Panc1 (cell line): ENCODE measurements at regions not wholly inside any gene's neighbourhood (a gene's known extent, or its start where the extent isn't known, plus 50 kb on each side); places are given as distances from the start of the nearest gene placed in this dataset.

Source experiments
- POLR2AphosphoS5 ChIP-seq: IDR thresholded peaks from 2 replicates; pipeline ENCODE4 v1.6.1; 2012; ENCODE audit warnings: mild to moderate bottlenecking, low read depth, low read length, moderate library complexity
- TF ChIP-seq, protein P1 (sequence below): fragments of 450-650 bp; IDR thresholded peaks from 2 replicates; pipeline ENCODE4 v1.5.1; 2017; ENCODE audit warnings: mild to moderate bottlenecking

DNA sequence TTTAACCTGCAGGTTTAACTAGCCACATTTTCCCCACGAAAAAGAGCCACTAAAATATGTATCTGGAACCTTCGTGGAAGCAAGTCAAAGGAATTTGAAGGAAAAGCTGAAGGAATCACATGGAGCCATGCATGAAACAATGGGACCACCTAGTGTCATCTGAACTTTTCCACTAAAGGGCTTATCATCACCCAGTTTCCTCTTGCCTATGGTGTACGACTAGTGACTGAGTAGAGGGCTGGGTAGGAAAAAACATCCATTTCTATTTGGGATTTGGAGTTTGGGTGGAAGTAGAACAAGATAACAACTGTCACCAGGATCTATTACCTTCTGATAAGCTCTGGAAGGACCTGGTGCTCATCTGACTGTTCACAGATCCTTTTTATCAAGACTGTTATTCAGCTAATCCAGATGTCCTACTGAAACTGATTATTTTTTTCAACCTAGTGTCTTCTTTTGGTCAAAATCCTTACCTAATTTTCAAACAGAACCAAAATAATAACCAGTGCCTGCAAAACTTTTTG, 153.2 kb upstream of the COL1A2 start:
- TF ChIP-seq, protein P1, sequence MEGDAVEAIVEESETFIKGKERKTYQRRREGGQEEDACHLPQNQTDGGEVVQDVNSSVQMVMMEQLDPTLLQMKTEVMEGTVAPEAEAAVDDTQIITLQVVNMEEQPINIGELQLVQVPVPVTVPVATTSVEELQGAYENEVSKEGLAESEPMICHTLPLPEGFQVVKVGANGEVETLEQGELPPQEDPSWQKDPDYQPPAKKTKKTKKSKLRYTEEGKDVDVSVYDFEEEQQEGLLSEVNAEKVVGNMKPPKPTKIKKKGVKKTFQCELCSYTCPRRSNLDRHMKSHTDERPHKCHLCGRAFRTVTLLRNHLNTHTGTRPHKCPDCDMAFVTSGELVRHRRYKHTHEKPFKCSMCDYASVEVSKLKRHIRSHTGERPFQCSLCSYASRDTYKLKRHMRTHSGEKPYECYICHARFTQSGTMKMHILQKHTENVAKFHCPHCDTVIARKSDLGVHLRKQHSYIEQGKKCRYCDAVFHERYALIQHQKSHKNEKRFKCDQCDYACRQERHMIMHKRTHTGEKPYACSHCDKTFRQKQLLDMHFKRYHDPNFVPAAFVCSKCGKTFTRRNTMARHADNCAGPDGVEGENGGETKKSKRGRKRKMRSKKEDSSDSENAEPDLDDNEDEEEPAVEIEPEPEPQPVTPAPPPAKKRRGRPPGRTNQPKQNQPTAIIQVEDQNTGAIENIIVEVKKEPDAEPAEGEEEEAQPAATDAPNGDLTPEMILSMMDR = no peak
- no peak for TF ChIP-seq POLR2AphosphoS5
